Endodermal cell (in vitro differentiated cells): ENCODE measurements at regions not wholly inside any gene's neighbourhood (a gene's known extent, or its start where the extent isn't known, plus 50 kb on each side); places are given as distances from the start of the nearest gene placed in this dataset.
A peak's percentile ranks its signal among the peaks of the same experiment; 100 is the strongest.

ENCODE experiments used
- DNase-seq: peaks from one replicate; pipeline ENCODE4 v3.0.0-alpha.2; 2017
- H3K27ac ChIP-seq: 2 replicates; pipeline ENCODE4 v1.5.1; 2013; ENCODE audit warnings: mild to moderate bottlenecking, low read depth, low read length, moderate library complexity
- H3K27me3 ChIP-seq: 2 replicates; pipeline ENCODE4 v1.6.1; 2013; ENCODE audit warnings: mild to moderate bottlenecking, low read length, moderate library complexity; ENCODE audit not compliant: insufficient read depth, control insufficient read depth, poor library complexity, severe bottlenecking
- H3K36me3 ChIP-seq: 2 replicates; pipeline ENCODE4 v1.7.0; 2013; ENCODE audit warnings: mild to moderate bottlenecking, low read length, moderate library complexity; ENCODE audit not compliant: control insufficient read depth, insufficient read depth
- H3K4me1 ChIP-seq: one replicate; pipeline ENCODE4 v1.7.0; 2013; ENCODE audit warnings: low read length; ENCODE audit not compliant: control insufficient read depth, insufficient read depth
- H3K4me3 ChIP-seq: 2 replicates; pipeline ENCODE4 v1.5.1; 2013; ENCODE audit warnings: mild to moderate bottlenecking, low read length, moderate library complexity
- H3K9ac ChIP-seq: 2 replicates; pipeline ENCODE4 v1.6.1; 2013; ENCODE audit warnings: mild to moderate bottlenecking, low read length, moderate library complexity; ENCODE audit not compliant: poor library complexity, severe bottlenecking; ENCODE audit errors: extremely low read depth
- H3K9me3 ChIP-seq: 2 replicates; pipeline ENCODE4 v1.6.1; 2013; ENCODE audit warnings: mild to moderate bottlenecking, low read length, moderate library complexity; ENCODE audit not compliant: control insufficient read depth
- H3K27ac Mint-ChIP-seq: 2 replicates; pipeline ENCODE4 v1.8.0; 2020; ENCODE audit warnings: mixed read lengths
- H3K27me3 Mint-ChIP-seq: 2 replicates; pipeline ENCODE4 v1.8.0; 2021; ENCODE audit warnings: mild to moderate bottlenecking, mixed read lengths; ENCODE audit not compliant: insufficient read depth
- H3K36me3 Mint-ChIP-seq: 2 replicates; pipeline ENCODE4 v1.8.0; 2020; ENCODE audit warnings: low read depth, mixed read lengths
- H3K4me1 Mint-ChIP-seq: 2 replicates; pipeline ENCODE4 v1.8.0; 2020; ENCODE audit warnings: mixed read lengths
- H3K4me3 Mint-ChIP-seq: 2 replicates; pipeline ENCODE4 v1.8.0; 2020; ENCODE audit warnings: mild to moderate bottlenecking, moderate library complexity, mixed read lengths
- H3K9me3 Mint-ChIP-seq: 2 replicates; pipeline ENCODE4 v1.8.0; 2020; ENCODE audit warnings: mild to moderate bottlenecking, mixed read lengths
- WGBS, 2 experiments: methylation state at CpG; one replicate each; pipeline versions ENCODE4 v1.1.5 to v1.1.7; 2013; ENCODE audit warnings: missing lambda C conversion rate in 2 of 2, mixed read lengths in 1 of 2; ENCODE audit not compliant: insufficient coverage in 1 of 2, insufficient read length in 1 of 2; 5-methylcytosine and 5-hydroxymethylcytosine counted together
- TF ChIP-seq, protein P1 (sequence below): fragments of 200-600 bp; sonication (generic); conservative IDR thresholded peaks from 2 replicates; pipeline ENCODE4 v1.5.0; 2021; ENCODE audit warnings: antibody characterized with exemption, mild to moderate bottlenecking

GRCh38 chr11:122229481-122230384 is 113.7 kb upstream of the BLID start:
- TF ChIP-seq, protein P1, sequence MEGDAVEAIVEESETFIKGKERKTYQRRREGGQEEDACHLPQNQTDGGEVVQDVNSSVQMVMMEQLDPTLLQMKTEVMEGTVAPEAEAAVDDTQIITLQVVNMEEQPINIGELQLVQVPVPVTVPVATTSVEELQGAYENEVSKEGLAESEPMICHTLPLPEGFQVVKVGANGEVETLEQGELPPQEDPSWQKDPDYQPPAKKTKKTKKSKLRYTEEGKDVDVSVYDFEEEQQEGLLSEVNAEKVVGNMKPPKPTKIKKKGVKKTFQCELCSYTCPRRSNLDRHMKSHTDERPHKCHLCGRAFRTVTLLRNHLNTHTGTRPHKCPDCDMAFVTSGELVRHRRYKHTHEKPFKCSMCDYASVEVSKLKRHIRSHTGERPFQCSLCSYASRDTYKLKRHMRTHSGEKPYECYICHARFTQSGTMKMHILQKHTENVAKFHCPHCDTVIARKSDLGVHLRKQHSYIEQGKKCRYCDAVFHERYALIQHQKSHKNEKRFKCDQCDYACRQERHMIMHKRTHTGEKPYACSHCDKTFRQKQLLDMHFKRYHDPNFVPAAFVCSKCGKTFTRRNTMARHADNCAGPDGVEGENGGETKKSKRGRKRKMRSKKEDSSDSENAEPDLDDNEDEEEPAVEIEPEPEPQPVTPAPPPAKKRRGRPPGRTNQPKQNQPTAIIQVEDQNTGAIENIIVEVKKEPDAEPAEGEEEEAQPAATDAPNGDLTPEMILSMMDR: no peak
- Mint-ChIP-seq H3K27ac (peak overlapping the region; percentile 53), H3K9me3 (no peaks in the 10 kb centered on the region), H3K36me3 (no peaks in the 10 kb centered on the region), H3K27me3 (no peaks in the 10 kb centered on the region), H3K4me1 (peaks cover 1% of the 10 kb centered on the region), H3K4me3 (no peak overlapping the region)
- H3K36me3 ChIP-seq: no peaks in the 10 kb centered on the region
- H3K27ac ChIP-seq: peak overlapping the region; percentile 94
- no peaks in the 10 kb centered on the region for H3K4me1 ChIP-seq
- H3K9me3 ChIP-seq: no peaks in the 10 kb centered on the region
- peaks cover 17% of the 10 kb centered on the region for H3K27me3 ChIP-seq
- 60 to 65% methylated on average over 21 to 22 of the region's 22 CpGs for WGBS, 2 experiments
- DNase-seq: peak; percentile 75
- no peak overlapping the region for H3K4me3 ChIP-seq
- H3K9ac ChIP-seq: no peak overlapping the region

- H3K27ac Mint-ChIP-seq: peak overlapping the region; percentile 53
- peaks cover 11% of the 10 kb centered on the region for H3K27me3 ChIP-seq
- H3K4me3 ChIP-seq: no peak overlapping the region
- DNase-seq: no peak
- H3K27me3 Mint-ChIP-seq: no peaks in the 10 kb centered on the region
- H3K9me3 ChIP-seq: no peaks in the 10 kb centered on the region
- no peak overlapping the region for H3K4me3 Mint-ChIP-seq
- WGBS, 2 experiments: 67 to 74% methylated on average over 1 to 2 of the region's 2 CpGs
- no peaks in the 10 kb centered on the region for H3K9me3 Mint-ChIP-seq
- H3K9ac ChIP-seq: no peak overlapping the region
- H3K36me3 ChIP-seq: no peaks in the 10 kb centered on the region
- H3K36me3 Mint-ChIP-seq: no peaks in the 10 kb centered on the region
- H3K4me1 ChIP-seq: no peaks in the 10 kb centered on the region
- H3K27ac ChIP-seq: peak overlapping the region; percentile 94
- TF ChIP-seq, protein P1: no peak
- H3K4me1 Mint-ChIP-seq: peaks cover 2% of the 10 kb centered on the region
Observed at GRCh38 chr11:122229078-122229477, 113.1 kb upstream of the BLID start.

- Mint-ChIP-seq H3K4me1 (peaks cover 2% of the 10 kb centered on the region), H3K36me3 (no peaks in the 10 kb centered on the region), H3K27me3 (no peaks in the 10 kb centered on the region), H3K9me3 (no peaks in the 10 kb centered on the region), H3K27ac (no peak overlapping the region), H3K4me3 (no peak overlapping the region)
- WGBS, 2 experiments: 91 to 100% methylated on average over 3 to 4 of the region's 4 CpGs
- no peak for DNase-seq
- peaks cover 7% of the 10 kb centered on the region for H3K27me3 ChIP-seq
- TF ChIP-seq, protein P1: no peak
- H3K4me1 ChIP-seq: no peaks in the 10 kb centered on the region
- H3K27ac ChIP-seq: no peak overlapping the region
- no peaks in the 10 kb centered on the region for H3K9me3 ChIP-seq
- H3K4me3 ChIP-seq: no peak overlapping the region
- H3K9ac ChIP-seq: no peak overlapping the region
- no peaks in the 10 kb centered on the region for H3K36me3 ChIP-seq
Observed at GRCh38 chr11:122226810-122227379, 110.9 kb upstream of the BLID start.
